ENCODE measurements at regions not wholly inside any gene's neighbourhood (a gene's known extent, or its start where the extent isn't known, plus 50 kb on each side); places are given as distances from the start of the nearest gene placed in this dataset.

- no peak for TF ChIP-seq CTCF (IDR thresholded peaks at IDR 0.05)
- no peak for TF ChIP-seq POLR2A (IDR thresholded peaks at IDR 0.05)
Observed at GRCh38 chr20:4358552-4358951, 109.5 kb upstream of the ADRA1D start.

Measured in uterus (tissue), 2 donors.